BE2C (cell line): ENCODE measurements at regions not wholly inside any gene's neighbourhood (a gene's known extent, or its start where the extent isn't known, plus 50 kb on each side); places are given as distances from the start of the nearest gene placed in this dataset.
A peak's percentile ranks its signal among the peaks of the same experiment; 100 is the strongest.

Experiments
- DNase-seq: peaks from one replicate; pipeline ENCODE4 v3.0.0-alpha.2; 2020
- H3K27me3 ChIP-seq: fragments of 250-450 bp; sonication (Bioruptor Pico); 2 replicates; pipeline ENCODE4 v1.5.1; 2020; ENCODE audit warnings: mild to moderate bottlenecking
- H3K36me3 ChIP-seq: fragments of 250-450 bp; sonication (Bioruptor Pico); 2 replicates; pipeline ENCODE4 v1.5.1; 2020; ENCODE audit warnings: mild to moderate bottlenecking
- H3K4me1 ChIP-seq: fragments of 250-450 bp; sonication (Bioruptor Pico); 2 replicates; pipeline ENCODE4 v1.5.1; 2020
- H3K4me3 ChIP-seq: 2 replicates; pipeline ENCODE4 v1.5.1; 2011; ENCODE audit warnings: low read depth, low read length
- H3K9me3 ChIP-seq: fragments of 250-450 bp; sonication (Bioruptor Pico); 2 replicates; pipeline ENCODE4 v1.5.1; 2020
- TF ChIP-seq, protein P1 (sequence below): IDR thresholded peaks from 2 replicates; pipeline ENCODE4 v1.5.1; 2012; ENCODE audit warnings: mild to moderate bottlenecking, low read depth, low read length

DNA sequence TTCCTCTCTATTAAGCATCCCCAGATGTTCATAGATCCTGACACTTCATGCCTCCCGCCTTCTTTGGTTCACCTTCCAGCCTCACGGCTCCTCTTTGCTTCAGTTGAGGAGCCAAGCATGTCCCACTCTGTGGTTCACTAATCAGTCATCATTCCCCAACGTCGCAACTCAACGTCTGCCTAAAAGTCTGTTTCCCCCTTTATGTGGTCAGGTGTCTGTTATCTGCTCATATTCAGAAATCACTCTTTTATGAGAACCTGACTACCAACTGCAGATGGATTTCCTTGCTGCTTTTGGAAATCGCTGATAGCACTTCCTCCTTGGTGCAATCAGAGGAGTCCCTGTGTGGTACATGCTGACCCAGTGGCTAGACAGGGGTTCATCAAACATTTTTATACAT, 94.1 kb upstream of the VANGL1 start:
- no peaks in the 10 kb centered on the region for H3K4me1 ChIP-seq
- no peaks in the 10 kb centered on the region for H3K27me3 ChIP-seq
- DNase-seq = no peak
- no peak overlapping the region for H3K4me3 ChIP-seq
- TF ChIP-seq, protein P1, sequence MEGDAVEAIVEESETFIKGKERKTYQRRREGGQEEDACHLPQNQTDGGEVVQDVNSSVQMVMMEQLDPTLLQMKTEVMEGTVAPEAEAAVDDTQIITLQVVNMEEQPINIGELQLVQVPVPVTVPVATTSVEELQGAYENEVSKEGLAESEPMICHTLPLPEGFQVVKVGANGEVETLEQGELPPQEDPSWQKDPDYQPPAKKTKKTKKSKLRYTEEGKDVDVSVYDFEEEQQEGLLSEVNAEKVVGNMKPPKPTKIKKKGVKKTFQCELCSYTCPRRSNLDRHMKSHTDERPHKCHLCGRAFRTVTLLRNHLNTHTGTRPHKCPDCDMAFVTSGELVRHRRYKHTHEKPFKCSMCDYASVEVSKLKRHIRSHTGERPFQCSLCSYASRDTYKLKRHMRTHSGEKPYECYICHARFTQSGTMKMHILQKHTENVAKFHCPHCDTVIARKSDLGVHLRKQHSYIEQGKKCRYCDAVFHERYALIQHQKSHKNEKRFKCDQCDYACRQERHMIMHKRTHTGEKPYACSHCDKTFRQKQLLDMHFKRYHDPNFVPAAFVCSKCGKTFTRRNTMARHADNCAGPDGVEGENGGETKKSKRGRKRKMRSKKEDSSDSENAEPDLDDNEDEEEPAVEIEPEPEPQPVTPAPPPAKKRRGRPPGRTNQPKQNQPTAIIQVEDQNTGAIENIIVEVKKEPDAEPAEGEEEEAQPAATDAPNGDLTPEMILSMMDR = no peak
- H3K36me3 ChIP-seq = no peaks in the 10 kb centered on the region
- H3K9me3 ChIP-seq = no peaks in the 10 kb centered on the region

DNA sequence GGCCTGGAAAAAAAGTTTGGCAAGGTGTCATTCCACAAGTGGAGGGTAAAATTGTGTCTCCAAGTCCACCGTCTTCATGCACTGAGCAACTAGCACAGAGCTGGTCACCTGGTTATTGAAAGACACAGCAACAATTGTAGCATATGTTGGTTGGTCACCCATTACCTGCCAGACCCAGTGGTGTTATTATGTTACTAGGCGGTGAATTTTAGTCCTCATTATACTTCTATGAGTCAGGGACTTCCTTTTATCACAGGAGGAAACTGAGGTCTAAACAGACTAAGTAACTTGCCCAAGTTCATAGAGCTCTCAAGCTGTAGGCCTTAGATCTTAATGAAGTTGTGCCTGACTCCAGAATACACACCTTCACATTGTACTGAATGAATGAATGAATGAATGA, 94.9 kb upstream of the VANGL1 start:
- no peak for DNase-seq
- Histone ChIP-seq H3K9me3 (no peaks in the 10 kb centered on the region), H3K4me3 (no peak overlapping the region), H3K36me3 (no peaks in the 10 kb centered on the region), H3K4me1 (no peaks in the 10 kb centered on the region), H3K27me3 (no peaks in the 10 kb centered on the region)
- TF ChIP-seq, protein P1 = no peak

DNA sequence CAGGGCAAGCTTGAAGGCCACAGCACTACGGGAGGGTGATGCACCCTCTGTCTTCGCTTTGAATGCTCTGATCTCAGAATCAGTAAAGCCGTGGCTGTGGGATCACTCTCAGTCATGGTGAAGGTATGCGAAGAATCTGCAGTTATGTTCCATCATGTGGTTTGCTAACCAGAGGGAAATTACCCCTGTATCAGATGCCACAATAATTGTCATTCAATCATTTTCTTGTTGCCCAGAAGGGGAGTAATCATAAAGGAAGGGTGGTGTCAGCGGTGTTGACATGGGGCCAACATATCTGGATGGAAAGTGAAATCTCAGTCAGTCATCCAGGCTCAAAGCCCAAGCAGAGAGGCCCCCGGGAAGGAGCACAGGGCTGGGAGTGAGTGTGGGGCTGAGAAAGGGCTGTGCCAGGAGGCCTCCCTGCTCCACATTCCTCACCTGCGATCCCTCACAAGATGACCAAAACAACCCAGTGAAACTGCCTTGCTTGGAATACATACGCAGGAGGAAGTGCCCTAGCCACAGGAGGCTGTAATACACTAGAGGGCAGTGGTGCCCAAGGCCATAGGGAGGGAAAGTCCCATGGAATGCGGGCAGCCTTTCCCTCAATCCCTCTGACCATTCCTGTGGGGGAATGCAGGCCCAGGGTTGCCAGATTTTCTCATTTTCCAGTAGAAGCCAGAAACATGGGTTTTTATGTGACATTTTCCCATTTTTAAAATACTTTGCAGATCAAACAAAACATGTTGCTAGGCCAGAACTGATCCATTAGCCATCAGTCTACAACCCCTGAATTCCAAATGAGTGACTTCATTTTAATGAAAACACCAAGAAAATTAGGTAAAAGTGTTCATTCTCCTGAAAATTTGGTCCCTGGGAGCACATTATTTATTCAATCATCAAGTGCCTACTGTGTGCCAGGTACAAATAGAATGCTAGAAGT, 95.7 kb upstream of the VANGL1 start:
- no peaks in the 10 kb centered on the region for H3K27me3 ChIP-seq
- TF ChIP-seq, protein P1 = peak; percentile 55
- H3K4me1 ChIP-seq = no peaks in the 10 kb centered on the region
- no peaks in the 10 kb centered on the region for H3K36me3 ChIP-seq
- peak; percentile 33 for DNase-seq
- no peaks in the 10 kb centered on the region for H3K9me3 ChIP-seq
- no peak overlapping the region for H3K4me3 ChIP-seq

DNA sequence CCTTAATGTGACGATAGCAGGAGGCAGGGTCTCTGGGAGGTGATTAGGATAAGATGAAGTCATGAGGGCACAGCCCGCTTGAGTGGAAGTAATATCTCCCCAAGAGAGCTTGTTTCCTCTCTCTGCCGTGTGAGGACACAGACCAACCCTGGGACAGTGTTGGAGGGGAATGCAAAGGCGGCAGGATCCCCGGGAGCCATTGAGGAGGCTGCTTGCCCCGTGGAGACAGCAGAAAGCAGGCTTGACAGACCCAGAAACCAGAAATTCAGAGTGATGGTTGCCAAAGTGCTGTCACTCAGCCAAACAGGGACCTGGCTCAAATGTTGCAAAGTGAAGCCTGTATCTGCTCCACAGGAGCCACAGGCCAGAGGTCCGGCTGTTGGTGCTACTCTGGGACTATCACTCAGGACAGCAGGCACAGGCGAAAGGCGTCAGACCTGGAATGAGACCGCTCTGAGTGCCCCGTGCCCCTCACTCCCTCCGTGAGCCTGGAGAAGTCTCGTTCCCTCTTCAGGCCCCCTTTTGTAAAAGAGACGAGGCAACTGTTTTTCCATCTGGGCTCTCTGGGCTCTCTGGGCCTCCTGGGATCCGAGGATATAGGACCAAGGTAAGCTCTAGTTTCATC, 96.6 kb upstream of the VANGL1 start:
- no peaks in the 10 kb centered on the region for H3K27me3 ChIP-seq
- DNase-seq = no peak
- H3K4me3 ChIP-seq = no peak overlapping the region
- H3K9me3 ChIP-seq = no peaks in the 10 kb centered on the region
- TF ChIP-seq, protein P1 = no peak
- H3K36me3 ChIP-seq = no peaks in the 10 kb centered on the region
- H3K4me1 ChIP-seq = no peaks in the 10 kb centered on the region

DNA sequence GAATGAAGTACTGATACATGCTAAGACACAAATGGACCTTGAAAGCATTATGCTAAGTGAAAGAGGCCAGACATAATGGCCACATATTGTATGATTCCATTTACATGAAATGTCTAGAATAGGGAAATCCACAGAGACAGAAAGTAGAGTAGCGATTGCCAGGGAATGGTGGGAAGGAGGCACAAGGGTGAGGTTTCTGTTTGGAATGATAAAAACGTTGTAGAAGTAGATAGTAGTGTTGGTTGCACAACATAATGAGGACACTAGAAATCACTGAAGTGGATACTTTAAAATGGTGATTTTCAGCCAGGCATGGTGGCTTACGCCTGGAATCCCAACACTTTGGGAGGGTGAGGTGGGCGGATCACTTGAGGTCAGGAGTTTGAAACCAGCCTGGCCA, 97.6 kb upstream of the VANGL1 start:
- no peaks in the 10 kb centered on the region for H3K36me3 ChIP-seq
- H3K4me1 ChIP-seq = no peaks in the 10 kb centered on the region
- no peak for DNase-seq

More for the DNA sequence above, 97.6 kb upstream of the VANGL1 start:
- no peak overlapping the region for H3K4me3 ChIP-seq
- no peaks in the 10 kb centered on the region for H3K27me3 ChIP-seq
- TF ChIP-seq, protein P1 = no peak
- no peaks in the 10 kb centered on the region for H3K9me3 ChIP-seq
